Parathyroid adenoma (tissue), 2 donors: ENCODE measurements at regions not wholly inside any gene's neighbourhood (a gene's known extent, or its start where the extent isn't known, plus 50 kb on each side); places are given as distances from the start of the nearest gene placed in this dataset.

ENCODE experiments used
- H2AFZ ChIP-seq: fragments of 300-600 bp; sonication (generic); one replicate; pipeline ENCODE4 v1.7.0; 2017; ENCODE audit warnings: antibody characterized with exemption, mild to moderate bottlenecking
- H3K27ac ChIP-seq: fragments of 300-600 bp; sonication (generic); one replicate; pipeline ENCODE4 v1.7.0; 2017
- H3K27me3 ChIP-seq: fragments of 300-600 bp; sonication (generic); one replicate; pipeline ENCODE4 v1.7.0; 2017; ENCODE audit warnings: low read length; ENCODE audit not compliant: control insufficient read depth, insufficient read depth
- H3K36me3 ChIP-seq: fragments of 300-600 bp; sonication (generic); one replicate; pipeline ENCODE4 v1.7.0; 2017; ENCODE audit warnings: low read length; ENCODE audit not compliant: control insufficient read depth, insufficient read depth
- H3K4me1 ChIP-seq: fragments of 300-600 bp; sonication (generic); one replicate; pipeline ENCODE4 v1.7.0; 2017; ENCODE audit warnings: control low read depth
- H3K4me2 ChIP-seq: fragments of 300-600 bp; sonication (generic); one replicate; pipeline ENCODE4 v1.7.0; 2017; ENCODE audit warnings: low read length
- H3K4me3 ChIP-seq: fragments of 300-600 bp; sonication (generic); one replicate; pipeline ENCODE4 v1.7.0; 2017; ENCODE audit warnings: low read depth, low read length
- H3K79me2 ChIP-seq: fragments of 300-600 bp; sonication (generic); one replicate; pipeline ENCODE4 v1.7.0; 2017; ENCODE audit warnings: control low read depth
- H3K9ac ChIP-seq: fragments of 300-600 bp; sonication (generic); one replicate; pipeline ENCODE4 v1.7.0; 2017; ENCODE audit warnings: mild to moderate bottlenecking
- H3K9me3 ChIP-seq: fragments of 300-600 bp; sonication (generic); one replicate; pipeline ENCODE4 v1.7.0; 2017; ENCODE audit warnings: low read length; ENCODE audit not compliant: control insufficient read depth
- CTCF ChIP-seq: fragments of 300-600 bp; sonication (generic); IDR thresholded peaks from one replicate; pipeline ENCODE4 v1.7.0; 2017; ENCODE audit warnings: antibody characterized with exemption, mild to moderate bottlenecking
- donor health status: primary hyperparathyroidism.

- H3K9me3 ChIP-seq, result no peaks in the 10 kb centered on the region
- no peaks in the 10 kb centered on the region for H3K79me2 ChIP-seq
- H3K9ac ChIP-seq, result no peak overlapping the region
- no peaks in the 10 kb centered on the region for H3K27me3 ChIP-seq
- H3K4me1 ChIP-seq, result no peaks in the 10 kb centered on the region
- no peak for TF ChIP-seq CTCF
- no peak overlapping the region for H2AFZ ChIP-seq
- no peak overlapping the region for H3K4me3 ChIP-seq
- no peaks in the 10 kb centered on the region for H3K36me3 ChIP-seq
- H3K4me2 ChIP-seq, result no peak overlapping the region
- no peak overlapping the region for H3K27ac ChIP-seq
Observed at GRCh38 chr2:173496746-173497145, 142.1 kb downstream of the CDCA7 start.

DNA sequence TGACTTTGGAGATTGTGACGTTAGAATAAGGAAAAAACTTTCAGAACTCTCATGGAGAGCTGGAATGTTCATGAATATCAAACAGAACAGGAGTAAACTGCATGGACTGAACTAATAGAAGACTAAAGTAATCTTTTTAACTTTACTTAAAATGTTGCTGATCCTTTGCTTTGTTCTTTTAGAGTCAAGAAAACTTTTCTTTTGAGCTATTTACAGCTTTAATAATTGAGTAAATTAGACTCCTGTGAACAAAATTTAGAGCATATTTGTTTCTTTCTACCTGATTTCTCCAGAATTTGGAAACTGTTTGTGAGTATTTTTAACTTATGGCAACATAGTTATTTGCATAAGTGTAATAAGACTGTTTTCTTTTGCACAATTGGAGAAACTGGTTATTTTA lies 146.3 kb downstream of the CDCA7 start:
- Histone ChIP-seq H2AFZ (no peak overlapping the region), H3K4me2 (no peak overlapping the region), H3K9ac (no peak overlapping the region), H3K36me3 (no peaks in the 10 kb centered on the region), H3K4me1 (no peaks in the 10 kb centered on the region), H3K79me2 (no peaks in the 10 kb centered on the region), H3K9me3 (no peaks in the 10 kb centered on the region), H3K27me3 (no peaks in the 10 kb centered on the region), H3K27ac (no peak overlapping the region), H3K4me3 (no peak overlapping the region)
- no peak for TF ChIP-seq CTCF

- Histone ChIP-seq H3K9me3 (no peaks in the 10 kb centered on the region), H3K4me3 (no peak overlapping the region), H3K27ac (no peak overlapping the region), H3K27me3 (no peaks in the 10 kb centered on the region), H2AFZ (no peak overlapping the region), H3K79me2 (no peaks in the 10 kb centered on the region), H3K4me1 (no peaks in the 10 kb centered on the region), H3K36me3 (no peaks in the 10 kb centered on the region), H3K9ac (no peak overlapping the region), H3K4me2 (no peak overlapping the region)
- TF ChIP-seq CTCF, result no peak
Observed at GRCh38 chr2:173502296-173502695, 147.6 kb downstream of the CDCA7 start.

GRCh38 chr2:173511357-173511756 lies 156.7 kb downstream of the CDCA7 start:
- Histone ChIP-seq H3K9ac (no peak overlapping the region), H3K79me2 (no peaks in the 10 kb centered on the region), H2AFZ (no peak overlapping the region), H3K4me2 (no peak overlapping the region), H3K36me3 (no peaks in the 10 kb centered on the region), H3K9me3 (no peaks in the 10 kb centered on the region), H3K4me1 (no peaks in the 10 kb centered on the region), H3K4me3 (no peak overlapping the region), H3K27me3 (no peaks in the 10 kb centered on the region), H3K27ac (no peak overlapping the region)
- no peak for TF ChIP-seq CTCF

DNA sequence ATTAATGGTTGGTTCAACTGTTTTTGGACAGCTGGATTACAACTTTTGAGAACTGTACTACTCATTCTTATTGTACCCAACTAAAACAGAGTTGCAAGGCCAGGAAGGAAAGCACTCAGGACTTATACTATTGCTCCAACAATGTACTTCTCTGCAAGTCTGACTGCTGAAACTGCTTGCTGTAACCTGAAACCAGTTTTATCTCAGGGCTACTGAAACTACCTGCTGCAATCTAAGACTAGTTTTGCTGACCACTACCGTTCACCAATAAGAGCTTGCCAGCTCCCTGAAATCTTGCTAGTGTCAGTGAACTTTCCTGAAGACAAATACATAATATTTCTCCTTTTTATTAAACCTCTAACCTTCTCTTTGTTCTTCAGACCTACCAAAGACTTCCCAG lies 157.3 kb downstream of the CDCA7 start:
- Histone ChIP-seq H3K27me3 (no peaks in the 10 kb centered on the region), H3K36me3 (no peaks in the 10 kb centered on the region), H3K4me2 (no peak overlapping the region), H3K27ac (no peak overlapping the region), H3K79me2 (no peaks in the 10 kb centered on the region), H3K9ac (no peak overlapping the region), H3K4me1 (no peaks in the 10 kb centered on the region), H2AFZ (no peak overlapping the region), H3K9me3 (no peaks in the 10 kb centered on the region), H3K4me3 (no peak overlapping the region)
- TF ChIP-seq CTCF, result no peak
